ENCODE measurements at regions not wholly inside any gene's neighbourhood (a gene's known extent, or its start where the extent isn't known, plus 50 kb on each side); places are given as distances from the start of the nearest gene placed in this dataset.

- TF ChIP-seq, protein P1, sequence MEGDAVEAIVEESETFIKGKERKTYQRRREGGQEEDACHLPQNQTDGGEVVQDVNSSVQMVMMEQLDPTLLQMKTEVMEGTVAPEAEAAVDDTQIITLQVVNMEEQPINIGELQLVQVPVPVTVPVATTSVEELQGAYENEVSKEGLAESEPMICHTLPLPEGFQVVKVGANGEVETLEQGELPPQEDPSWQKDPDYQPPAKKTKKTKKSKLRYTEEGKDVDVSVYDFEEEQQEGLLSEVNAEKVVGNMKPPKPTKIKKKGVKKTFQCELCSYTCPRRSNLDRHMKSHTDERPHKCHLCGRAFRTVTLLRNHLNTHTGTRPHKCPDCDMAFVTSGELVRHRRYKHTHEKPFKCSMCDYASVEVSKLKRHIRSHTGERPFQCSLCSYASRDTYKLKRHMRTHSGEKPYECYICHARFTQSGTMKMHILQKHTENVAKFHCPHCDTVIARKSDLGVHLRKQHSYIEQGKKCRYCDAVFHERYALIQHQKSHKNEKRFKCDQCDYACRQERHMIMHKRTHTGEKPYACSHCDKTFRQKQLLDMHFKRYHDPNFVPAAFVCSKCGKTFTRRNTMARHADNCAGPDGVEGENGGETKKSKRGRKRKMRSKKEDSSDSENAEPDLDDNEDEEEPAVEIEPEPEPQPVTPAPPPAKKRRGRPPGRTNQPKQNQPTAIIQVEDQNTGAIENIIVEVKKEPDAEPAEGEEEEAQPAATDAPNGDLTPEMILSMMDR (IDR thresholded peaks at IDR 0.05), result no peak
- TF ChIP-seq POLR2A (IDR thresholded peaks at IDR 0.05), result no peak
Measured at GRCh38 chr2:18922276-18922675, 332.9 kb upstream of the NT5C1B start.

Measured in esophagus squamous epithelium (tissue), 4 donors.